HG03354 (cell line): ENCODE measurements at regions not wholly inside any gene's neighbourhood (a gene's known extent, or its start where the extent isn't known, plus 50 kb on each side); places are given as distances from the start of the nearest gene placed in this dataset.
A peak's percentile ranks its signal among the peaks of the same experiment; 100 is the strongest.
"Not testable (repeated sequence)": the region's sequence is repeated elsewhere in the genome, so short reads cannot be mapped to it uniquely, and the experiment has no call there.

ENCODE experiments used
- ATAC-seq: cut with Tn5 transposase; IDR thresholded peaks from one replicate; pipeline ENCODE4 v1.9.1; 2021; ENCODE audit warnings: mild to moderate bottlenecking; ENCODE audit not compliant: unreplicated experiment, poor library complexity, severe bottlenecking

DNA sequence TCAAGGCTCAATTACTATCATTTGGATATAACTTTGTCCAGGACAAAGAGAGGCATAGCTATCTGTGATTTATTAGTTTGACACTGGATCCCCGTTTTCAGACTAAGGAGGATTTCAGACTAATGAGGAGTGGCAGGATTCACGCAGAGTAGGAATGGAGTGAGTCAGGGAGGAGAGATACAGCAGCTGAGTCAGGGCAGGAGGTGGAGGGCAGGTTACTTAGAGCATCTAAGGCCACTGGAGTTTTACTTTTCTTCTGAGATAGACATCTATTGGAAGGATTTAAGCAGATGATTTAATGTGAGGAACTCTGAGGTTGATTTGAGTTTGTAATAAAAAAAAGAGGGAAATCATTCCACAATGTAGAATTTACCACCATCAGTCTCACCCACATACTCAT, 110.6 kb downstream of the RPIA start:
- ATAC-seq: not testable (repeated sequence)

DNA sequence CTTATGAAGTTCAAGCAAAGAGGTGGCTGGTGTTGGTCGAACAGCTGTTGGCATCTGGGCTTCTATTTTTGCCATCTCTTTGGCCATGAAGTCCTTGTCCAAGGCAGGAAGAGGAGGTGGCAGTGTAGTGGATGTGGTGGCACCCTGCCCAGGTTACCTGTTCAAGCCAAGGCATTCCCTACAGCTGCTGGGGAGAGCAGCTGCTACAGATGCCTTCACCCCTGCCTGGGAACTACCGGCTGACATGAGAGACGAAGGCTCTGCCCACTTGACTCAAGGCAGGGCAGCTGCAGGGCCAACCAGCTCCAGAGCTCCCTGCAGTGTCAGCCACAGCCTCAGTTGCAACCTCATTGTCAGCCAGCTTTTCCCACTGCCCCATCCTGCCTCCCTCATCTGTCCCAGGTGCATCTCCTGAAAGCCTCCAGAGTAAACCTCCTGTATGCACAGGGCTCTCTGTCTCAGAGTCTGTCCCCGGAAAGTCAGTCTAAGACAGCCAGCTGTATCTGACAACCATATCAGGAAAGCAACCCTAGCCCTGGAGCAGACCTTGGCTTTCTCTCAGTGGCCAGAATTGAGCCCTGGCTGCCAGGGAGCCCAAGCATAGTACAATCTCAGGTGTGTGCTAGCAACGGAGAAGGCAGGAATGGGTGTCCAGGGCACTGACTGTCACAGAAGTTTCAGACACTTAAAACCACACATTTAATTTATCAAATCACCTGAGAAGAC, 115.9 kb downstream of the RPIA start:
- ATAC-seq: no peak

DNA sequence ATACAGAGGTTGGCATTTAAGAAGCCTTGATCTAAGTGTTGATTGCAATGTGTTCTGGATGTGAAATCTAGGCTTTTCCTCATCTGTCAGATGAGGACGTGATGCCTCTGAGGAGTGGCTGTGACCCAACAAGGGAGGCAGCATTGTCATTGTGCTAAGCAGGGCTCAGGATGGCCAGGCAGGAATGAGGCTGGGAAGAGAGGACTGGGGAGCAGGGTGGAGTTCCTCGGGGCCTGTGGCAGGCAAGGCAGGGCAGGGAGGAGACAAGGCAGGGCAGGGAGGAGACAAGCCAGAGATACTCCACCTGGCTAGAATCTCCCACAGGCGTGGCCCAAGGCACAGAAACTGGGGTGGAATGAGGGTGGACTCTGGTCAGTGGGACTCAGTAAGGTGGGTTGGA, 116.6 kb downstream of the RPIA start:
- no peak for ATAC-seq

DNA sequence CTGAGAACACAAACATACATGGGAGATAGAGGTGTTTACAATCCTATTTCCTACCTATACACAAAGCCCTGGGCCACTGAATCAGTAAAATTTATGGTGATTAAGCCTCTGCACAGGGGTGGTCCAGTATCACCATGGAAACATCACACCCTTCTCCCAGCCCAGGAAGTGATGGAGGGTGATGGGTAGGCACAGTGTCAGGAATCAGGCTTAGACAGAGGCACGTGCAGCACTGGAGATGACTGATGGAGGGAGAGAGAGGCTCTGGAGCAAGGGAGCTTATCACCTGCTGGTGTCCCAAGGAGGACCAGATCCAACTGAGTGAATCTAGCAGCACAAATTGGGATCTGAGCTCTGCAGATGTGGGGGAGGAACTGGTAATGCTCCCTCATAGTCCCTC, 117.2 kb downstream of the RPIA start:
- no peak for ATAC-seq

DNA sequence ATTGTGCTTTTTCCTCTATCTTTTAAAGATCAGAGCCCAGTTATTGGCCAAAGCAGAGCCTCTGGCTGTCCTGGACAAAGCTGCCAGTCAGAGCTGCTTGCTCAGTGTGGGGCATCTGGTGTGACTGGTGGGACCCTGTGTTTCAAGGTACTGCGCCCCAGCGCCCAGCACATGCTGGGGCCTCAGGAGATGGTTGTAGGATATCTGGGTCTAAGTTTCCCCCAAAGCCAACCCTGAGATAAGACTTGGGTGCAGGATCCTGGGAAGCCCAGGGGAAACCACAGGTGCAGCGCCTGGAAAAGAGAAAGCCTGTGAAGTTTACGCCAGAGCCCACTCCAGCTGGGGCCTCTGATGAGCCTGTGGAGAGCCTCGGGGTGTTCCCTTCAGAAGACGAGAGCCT, 117.7 kb downstream of the RPIA start:
- no peak for ATAC-seq

DNA sequence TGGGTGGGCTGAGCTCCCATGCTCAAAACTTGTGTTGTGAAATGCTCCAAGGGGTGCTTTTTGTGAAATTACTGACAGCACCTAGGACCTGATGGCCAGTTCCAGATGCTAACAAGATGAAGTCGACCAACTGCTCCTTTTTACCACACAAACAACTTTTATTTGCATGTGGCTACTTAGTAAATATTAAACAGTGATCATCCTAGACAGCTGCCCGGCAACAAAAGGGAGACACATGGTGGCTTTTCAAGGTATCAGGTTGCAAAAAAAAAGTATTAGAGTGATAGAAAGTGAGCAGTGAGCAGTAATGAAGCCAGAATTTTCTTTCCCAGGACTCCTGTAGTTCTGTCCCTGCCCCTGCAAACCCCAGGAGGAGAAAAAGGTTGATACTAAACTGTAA, 118.5 kb downstream of the RPIA start:
- peak; percentile 88 for ATAC-seq

DNA sequence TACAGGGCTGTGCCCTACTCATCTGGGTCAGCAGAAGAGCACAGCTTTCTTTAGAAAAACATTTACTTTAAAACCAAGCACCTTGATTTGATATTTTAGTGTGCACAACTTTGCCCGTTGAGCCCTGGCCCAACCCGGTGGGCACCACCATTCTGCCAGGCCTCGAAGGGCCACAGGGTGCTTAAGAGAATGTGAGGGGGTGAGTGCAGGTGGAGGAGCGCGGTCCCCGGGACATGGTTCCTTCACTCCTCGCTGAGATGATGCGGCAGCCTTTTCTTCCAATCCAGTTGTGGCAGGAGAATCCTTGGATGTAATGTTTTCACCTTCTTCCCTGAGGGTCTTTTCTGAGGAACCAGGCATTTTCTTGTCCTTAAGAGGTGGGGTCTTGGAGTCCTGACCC, 119.0 kb downstream of the RPIA start:
- peak; percentile 8 for ATAC-seq

DNA sequence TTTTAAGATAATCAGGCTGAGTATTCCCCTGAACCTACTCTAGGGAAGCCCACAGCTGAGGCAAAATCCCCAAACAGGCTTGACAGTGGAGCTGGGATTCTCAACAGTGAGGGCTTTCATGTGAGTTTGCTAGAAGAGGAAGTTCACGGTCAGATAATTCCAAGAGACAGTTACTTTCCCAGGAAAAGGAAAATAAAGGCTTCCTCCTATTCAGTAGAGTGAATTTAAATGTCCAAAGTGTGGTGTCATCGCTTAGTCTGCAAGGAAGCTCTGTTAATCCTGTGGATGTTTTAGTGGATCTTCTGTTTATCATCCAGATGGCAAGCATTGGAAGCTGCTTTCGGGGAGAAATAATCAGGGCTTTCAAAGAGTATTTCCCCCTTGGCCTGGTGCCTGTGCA, 119.8 kb downstream of the RPIA start:
- no peak for ATAC-seq

DNA sequence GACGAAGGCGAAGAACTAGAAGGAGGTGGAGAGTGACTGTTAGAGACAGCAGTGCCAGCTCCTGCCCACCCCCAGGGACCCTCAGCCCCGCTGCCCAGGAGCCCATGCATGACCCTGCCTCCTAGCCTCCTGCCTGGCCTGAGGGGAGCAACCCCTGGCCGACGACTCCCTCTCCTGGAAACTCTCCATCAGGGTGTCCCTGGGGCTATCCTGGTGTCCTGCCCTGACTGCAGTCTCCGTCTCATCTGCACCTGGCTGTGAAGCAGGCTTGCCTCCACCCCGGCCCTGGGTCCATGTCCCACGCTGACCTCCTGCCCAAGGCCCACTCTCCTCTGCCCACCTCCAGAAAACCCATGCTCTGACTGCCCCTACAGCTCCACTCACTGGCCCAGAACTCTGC, 120.2 kb downstream of the RPIA start:
- ATAC-seq: no peak

DNA sequence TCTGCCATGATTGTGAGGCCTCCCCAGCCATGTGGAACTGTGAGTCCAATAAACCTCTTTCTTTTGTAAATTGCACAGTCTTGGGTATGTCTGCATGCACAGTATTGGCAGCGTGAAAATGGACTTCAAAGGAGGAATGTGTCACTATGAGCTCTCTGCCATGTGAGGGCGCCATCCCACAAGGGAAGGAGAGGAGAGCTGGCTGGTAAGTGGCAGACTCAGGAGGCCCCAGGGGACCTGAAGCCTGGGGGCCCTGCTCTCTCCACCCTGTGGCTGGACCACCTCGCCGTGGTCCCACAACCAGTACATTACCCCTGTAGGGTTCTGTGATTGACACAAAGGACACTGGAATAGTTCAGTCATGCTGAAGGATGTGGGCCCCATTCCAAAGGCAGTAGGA, 122.1 kb downstream of the RPIA start:
- ATAC-seq: no peak

DNA sequence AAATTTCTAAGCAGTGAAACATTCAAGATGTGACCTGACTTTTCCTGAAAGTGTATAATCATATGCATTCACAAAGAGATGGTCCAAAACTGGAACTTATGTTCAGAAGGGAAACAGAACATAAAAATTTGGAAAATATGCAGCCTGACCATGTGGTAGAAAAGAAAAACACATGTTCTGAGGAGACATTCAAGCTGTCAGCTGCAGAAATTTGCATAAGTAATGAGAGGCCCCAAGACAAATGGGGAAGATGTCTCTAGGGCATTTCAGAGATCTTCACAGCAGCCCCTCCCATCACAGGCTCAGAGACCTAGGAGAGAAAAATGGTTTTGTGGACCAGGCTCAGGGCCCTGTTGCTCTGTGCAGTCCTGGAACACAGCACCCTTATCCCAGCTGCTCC, 123.8 kb downstream of the RPIA start:
- ATAC-seq: no peak

DNA sequence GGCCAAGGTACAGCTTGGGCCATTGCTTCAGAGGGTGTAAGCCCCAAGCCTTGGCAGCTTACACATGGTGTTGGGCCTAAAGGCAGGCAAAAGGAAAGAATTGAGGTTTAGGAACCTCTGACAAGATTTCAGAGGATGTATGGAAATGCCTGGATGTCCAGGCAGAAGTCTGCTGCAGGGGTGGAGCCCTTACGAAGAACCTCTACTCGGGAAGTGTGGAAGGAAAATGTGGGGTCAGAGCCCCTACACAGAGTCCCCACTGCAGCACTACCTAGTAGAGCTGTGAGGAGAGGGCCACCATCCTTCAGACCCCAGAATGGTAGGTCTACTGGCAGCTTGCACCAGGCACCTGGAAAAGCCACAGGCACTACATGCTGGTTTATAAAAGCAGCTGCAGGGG, 124.2 kb downstream of the RPIA start:
- no peak for ATAC-seq

DNA sequence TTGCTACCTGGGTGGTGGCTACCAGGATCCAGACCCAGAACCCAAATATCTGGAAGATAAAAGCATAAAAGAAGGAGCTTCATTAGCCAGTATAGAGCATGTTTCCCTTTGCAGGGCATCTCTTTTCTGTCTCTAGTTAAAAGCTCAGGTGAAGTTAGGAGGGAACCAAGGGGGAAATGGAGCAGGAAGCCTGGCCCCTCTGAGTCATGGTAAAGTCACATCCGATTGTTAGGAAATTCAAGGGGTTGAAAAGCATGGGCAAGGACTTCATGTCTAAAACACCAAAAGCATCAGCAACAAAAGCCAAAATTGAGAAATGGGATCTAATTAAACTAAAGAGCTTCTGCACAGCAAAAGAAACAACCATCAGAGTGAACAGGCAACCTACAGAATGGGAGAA, 126.9 kb downstream of the RPIA start:
- no peak for ATAC-seq

DNA sequence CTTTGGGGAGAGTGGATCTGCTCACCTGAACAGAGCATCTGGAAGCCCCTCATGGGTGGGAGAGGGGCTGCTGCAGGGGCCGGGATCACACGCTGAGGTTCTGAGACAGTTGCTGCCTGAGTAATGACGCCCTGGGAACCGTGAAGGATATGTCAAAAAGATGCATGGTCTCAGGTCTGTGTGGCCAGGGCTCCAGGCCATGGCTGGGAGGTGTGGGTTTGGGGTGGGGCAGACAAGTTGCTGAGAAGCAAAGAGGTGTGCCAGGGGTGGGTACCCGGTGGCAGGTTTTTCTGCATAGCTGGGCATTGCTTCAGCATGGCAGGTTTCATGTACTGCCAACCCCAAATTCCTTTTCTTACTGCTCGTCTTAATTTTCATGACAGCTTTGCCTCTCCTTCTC, 133.5 kb downstream of the RPIA start:
- no peak for ATAC-seq

DNA sequence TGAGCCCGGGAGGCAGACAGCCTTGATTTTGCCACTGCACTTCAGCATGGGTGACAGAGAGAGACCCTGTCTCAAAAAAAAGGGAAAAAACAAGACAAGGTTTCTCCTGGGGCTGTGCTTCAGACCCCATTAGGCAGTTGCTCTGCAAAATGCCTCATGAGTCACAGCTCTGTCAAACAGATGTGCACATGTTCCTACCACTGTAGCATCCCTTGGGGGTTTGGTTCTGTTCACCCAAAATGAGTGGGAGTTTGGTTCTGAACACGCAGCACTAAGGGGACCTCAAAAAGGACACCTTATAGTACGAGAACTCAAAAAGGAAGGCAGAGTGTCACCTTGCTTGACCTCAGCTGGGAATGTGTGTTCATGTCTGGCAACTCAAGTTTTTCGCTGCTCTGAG, 134.9 kb downstream of the RPIA start:
- no peak for ATAC-seq

DNA sequence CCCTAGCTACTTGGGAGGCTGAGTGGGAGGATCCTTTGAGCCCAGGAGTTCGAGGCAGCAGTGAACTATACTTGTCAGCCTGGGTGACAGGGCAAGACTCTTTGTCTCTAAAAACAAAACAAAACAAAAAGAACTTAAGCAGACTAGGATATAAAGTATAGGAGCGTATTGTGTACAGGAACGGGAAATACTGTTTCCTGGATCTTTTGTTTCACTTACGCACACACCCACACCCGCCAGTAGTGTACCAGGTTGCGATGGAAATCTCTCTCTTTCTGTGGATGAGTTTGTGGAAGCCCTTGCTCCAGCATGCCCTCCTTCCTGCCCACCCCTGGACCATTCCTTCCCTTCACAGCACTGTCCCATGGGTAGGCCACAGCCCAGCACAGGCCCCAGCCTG, 136.3 kb downstream of the RPIA start:
- ATAC-seq: no peak

DNA sequence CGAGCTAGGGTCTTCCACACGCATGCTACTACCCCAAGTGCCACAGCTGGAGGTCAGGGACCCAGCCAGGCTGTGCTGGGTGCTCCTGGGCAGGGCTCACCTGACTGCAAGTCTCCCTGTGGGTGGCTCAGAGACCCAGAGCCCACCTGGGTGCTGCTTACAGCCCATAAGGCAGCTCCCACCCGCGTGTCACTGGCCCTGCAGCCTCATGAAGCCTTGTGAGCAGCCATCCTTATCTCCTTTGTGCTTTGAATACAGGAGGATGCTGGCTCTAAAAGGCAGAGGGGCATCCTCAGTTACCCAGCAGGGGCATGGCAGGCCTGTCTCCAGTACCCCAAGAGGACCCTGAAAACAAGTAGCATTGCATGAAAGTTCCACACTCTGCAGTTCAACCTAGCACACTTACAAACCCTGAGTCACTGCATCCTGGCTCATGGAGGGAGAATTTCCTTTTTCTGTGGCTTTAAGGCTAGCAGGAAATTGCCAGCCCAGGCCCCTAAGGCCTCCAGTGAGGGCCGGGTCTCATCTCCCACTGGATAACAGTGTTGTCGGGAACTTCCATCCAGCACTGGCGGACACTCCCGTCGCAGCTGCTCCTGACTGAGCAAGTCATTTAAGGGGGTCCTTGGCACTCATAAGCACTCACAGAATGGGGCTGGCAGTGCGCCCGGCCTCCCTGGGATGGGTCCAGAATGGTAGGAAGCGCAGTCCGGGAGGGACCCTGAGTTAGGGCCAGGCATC, 137.1 kb downstream of the RPIA start:
- no peak for ATAC-seq

DNA sequence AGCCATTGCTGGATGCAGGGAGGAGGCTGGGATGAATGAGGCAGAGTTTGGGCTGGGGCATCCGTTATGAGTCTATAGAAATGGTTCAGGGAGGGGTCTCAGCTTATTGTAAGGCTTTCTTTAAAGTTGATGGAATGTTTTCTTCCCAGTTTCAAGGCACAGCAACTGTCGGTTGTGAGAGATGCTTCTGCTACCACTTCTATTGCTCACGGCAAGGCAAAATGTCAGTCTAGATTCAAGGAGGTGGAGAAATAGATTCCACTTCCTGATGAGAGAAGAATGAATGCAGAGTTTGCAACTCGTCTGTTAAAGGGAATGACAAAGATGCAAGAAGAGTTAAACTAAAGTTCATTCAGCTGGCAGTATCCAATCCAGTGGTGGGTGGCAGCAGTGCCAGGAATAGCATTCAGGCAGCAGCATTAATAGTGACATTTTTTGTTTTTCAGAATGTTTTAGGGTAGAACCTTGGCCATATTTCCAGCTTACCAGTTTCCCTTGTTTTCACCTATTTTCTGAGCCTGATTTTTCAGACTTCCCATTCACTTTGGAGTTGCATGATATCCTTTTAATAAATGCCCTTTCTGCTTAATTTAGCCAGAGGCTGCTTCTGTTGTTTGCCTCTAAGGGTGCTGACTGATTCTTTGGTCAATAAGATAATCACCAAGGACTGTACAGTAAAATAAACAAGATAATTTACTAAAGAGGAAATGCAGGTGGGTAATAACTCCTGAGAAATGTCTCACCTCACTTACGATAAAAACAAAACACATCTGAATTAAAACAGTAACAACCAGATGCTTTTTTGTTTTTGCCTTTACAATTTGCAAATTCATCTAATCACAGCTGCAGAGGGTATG, 138.4 kb downstream of the RPIA start:
- no peak for ATAC-seq

DNA sequence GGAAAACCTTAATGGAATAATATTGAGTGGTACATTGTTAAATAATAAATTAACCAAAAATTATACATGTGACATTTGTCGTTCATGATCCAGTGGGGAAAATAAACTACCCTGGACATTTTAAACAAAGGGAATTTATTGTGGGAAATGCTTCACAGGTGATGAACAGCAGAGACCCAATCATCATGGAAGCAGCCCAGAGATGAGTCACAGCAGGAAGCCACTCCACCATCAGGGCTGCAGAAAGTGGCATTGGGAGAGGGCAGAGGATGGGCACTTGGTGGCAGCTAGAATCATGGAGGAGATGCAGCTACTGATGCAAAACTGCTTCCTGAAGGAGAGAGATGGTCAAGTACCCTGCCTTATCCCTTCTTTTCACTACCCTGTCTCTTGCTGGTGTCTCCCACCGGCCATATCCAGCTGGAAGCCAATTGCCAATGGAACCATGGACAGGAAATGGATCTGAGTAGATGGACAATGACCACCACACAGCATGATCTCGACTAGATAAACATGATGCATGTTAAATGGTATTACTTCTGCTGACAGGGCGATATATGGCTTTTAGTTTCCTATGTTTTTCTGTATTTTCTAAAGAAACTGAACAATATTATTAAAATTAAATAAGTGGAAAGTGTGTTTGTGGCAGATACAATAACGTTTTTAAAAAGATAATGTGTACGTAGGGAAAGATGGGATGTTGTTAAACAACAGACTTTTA, 139.8 kb downstream of the RPIA start:
- no peak for ATAC-seq

DNA sequence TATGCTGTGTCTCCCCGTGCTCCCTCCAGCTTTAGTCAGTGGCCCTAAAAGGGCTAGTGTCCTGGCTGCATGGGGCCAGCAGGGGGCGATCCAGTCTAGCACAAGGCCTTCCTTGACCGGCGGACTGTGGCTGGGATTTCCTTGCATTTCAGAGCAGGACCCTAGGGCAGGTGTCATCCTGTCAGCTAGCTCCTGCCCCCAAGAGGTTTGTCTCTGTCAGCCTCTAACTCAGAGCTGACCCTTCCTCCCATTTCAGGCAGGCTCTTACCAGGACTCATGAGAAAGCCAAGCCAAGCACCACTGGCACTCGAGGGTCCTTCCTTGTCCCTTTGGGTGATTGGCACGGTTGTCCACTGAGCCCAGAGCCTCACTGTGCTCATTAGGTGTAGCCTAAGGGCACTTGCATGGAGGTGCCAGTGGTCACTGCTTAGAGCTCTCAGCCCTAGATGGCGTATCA, 140.3 kb downstream of the RPIA start:
- ATAC-seq: peak; percentile 82
